Gastroesophageal sphincter (tissue), 4 donors: ENCODE measurements at regions not wholly inside any gene's neighbourhood (a gene's known extent, or its start where the extent isn't known, plus 50 kb on each side); places are given as distances from the start of the nearest gene placed in this dataset.

Source experiments
- ATAC-seq: fragments of 150-250 bp; one replicate; pipeline ENCODE4 v1.9.1; 2016; ENCODE audit warnings: mild to moderate bottlenecking, moderate library complexity
- H3K27ac ChIP-seq, 4 donors: fragments of 200-600 bp; sonication (generic) in 3 of 4; 1 replicate in 3 of 4; 2 replicates in 1 of 4; pipeline ENCODE4 v1.5.1; 2016 to 2019
- H3K27me3 ChIP-seq: fragments of 200-600 bp; sonication (generic); one replicate; pipeline ENCODE4 v1.5.1; 2019
- H3K36me3 ChIP-seq, 2 donors: fragments of 200-600 bp; sonication (generic); one replicate each; pipeline ENCODE4 v1.5.1; 2019; ENCODE audit warnings: control low read depth in 1 of 2
- H3K4me1 ChIP-seq, 3 donors: fragments of 200-600 bp; sonication (generic); 1 replicate in 2 of 3; 2 replicates in 1 of 3; pipeline ENCODE4 v1.5.1; 2016 to 2019; ENCODE audit warnings: control low read depth in 2 of 3
- H3K4me3 ChIP-seq, 2 donors: fragments of 200-600 bp; sonication (generic); one replicate each; pipeline ENCODE4 v1.5.1; 2019; ENCODE audit warnings: mild to moderate bottlenecking in 1 of 2, moderate library complexity in 1 of 2
- H3K9me3 ChIP-seq, 3 donors: fragments of 200-600 bp; sonication (generic); one replicate each; pipeline ENCODE4 v1.5.1; 2017 to 2019; ENCODE audit warnings: control low read depth in 2 of 3
- EP300 ChIP-seq: sonication (generic); formaldehyde crosslinking; IDR thresholded peaks from one replicate; pipeline ENCODE4 v1.6.1; 2017; ENCODE audit warnings: antibody characterized with exemption, mild to moderate bottlenecking
- POLR2A ChIP-seq, 2 donors: fragments of 450-650 bp; IDR thresholded peaks; one replicate each; pipeline ENCODE4 v1.6.1; 2017; ENCODE audit warnings: antibody characterized with exemption in 2 of 2, mild to moderate bottlenecking in 2 of 2, moderate library complexity in 1 of 2
- POLR2AphosphoS5 ChIP-seq: sonication (generic); formaldehyde crosslinking; IDR thresholded peaks from one replicate; pipeline ENCODE4 v1.6.1; 2017; ENCODE audit warnings: antibody characterized with exemption
- WGBS, 2 donors: methylation state at CpG; one replicate each; pipeline ENCODE4 v1.1.5; 2018; ENCODE audit warnings: low coverage in 1 of 2; 5-methylcytosine and 5-hydroxymethylcytosine counted together
- TF ChIP-seq, protein P1 (sequence below), 4 experiments: fragments of 200-600 bp in 2 of 4; fragments of 450-650 bp in 2 of 4; sonication (generic) in 1 of 4; IDR thresholded peaks; one replicate each; pipeline ENCODE4 v1.5.1; 2017 to 2019; ENCODE audit warnings: antibody characterized with exemption in 4 of 4, mild to moderate bottlenecking in 2 of 4, moderate library complexity in 2 of 4

- TF ChIP-seq, protein P1, sequence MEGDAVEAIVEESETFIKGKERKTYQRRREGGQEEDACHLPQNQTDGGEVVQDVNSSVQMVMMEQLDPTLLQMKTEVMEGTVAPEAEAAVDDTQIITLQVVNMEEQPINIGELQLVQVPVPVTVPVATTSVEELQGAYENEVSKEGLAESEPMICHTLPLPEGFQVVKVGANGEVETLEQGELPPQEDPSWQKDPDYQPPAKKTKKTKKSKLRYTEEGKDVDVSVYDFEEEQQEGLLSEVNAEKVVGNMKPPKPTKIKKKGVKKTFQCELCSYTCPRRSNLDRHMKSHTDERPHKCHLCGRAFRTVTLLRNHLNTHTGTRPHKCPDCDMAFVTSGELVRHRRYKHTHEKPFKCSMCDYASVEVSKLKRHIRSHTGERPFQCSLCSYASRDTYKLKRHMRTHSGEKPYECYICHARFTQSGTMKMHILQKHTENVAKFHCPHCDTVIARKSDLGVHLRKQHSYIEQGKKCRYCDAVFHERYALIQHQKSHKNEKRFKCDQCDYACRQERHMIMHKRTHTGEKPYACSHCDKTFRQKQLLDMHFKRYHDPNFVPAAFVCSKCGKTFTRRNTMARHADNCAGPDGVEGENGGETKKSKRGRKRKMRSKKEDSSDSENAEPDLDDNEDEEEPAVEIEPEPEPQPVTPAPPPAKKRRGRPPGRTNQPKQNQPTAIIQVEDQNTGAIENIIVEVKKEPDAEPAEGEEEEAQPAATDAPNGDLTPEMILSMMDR (IDR thresholded peaks at IDR 0.05): no peak
- TF ChIP-seq EP300 (no peak), POLR2A (IDR thresholded peaks at IDR 0.05) (no peak), POLR2AphosphoS5 (no peak)
- 65 to 77% methylated on average over 3 of the region's 3 CpGs for WGBS, 2 donors
- Histone ChIP-seq H3K27ac (no peak overlapping the region), H3K4me1 (no peaks in the 10 kb centered on the region), H3K4me3 (no peak overlapping the region), H3K36me3 (no peaks in the 10 kb centered on the region), H3K27me3 (no peaks in the 10 kb centered on the region), H3K9me3 (no peaks in the 10 kb centered on the region)
- no peak for ATAC-seq
These were observed 239.2 kb upstream of the DEFB112 start for GRCh38 chr6:50288881-50289280.

DNA sequence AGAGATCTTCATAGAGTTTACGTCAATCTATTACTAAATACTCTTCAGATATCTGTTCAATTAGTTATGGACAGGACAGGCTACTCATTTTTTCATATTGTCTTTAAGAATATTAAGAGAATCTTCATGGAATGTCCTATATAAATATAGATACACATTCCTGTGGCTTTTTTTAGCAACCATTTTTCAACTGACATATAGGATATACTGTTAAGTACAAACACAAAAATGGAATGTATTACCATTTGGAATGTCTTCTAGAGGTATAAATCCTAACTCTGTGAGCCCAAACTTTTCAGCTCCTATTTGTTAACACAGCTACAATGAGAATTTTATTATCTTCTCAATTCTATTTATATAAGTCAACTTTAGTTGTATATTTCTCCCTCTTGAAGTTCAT, 239.6 kb upstream of the DEFB112 start:
- no peak for ATAC-seq
- Histone ChIP-seq H3K27me3 (no peaks in the 10 kb centered on the region), H3K9me3 (no peaks in the 10 kb centered on the region), H3K4me3 (no peak overlapping the region), H3K4me1 (no peaks in the 10 kb centered on the region), H3K27ac (no peak overlapping the region), H3K36me3 (no peaks in the 10 kb centered on the region)
- 88 to 93% methylated on average over 1 of the region's 1 CpG for WGBS, 2 donors
- TF ChIP-seq, protein P1 (IDR thresholded peaks at IDR 0.05): no peak
- TF ChIP-seq POLR2A (IDR thresholded peaks at IDR 0.05): no peak
- TF ChIP-seq EP300: no peak
- no peak for TF ChIP-seq POLR2AphosphoS5

GRCh38 chr6:50301307-50301706, 251.6 kb upstream of the DEFB112 start:
- ATAC-seq: no peak
- 68 to 100% methylated on average over 1 to 2 of the region's 2 CpGs for WGBS, 2 donors
- peaks cover 0 to 7% (median 0%) of the 10 kb centered on the region in 3 donors for H3K9me3 ChIP-seq
- TF ChIP-seq, protein P1 (IDR thresholded peaks at IDR 0.05): no peak
- no peak for TF ChIP-seq POLR2A (IDR thresholded peaks at IDR 0.05)
- no peak for TF ChIP-seq EP300
- no peak for TF ChIP-seq POLR2AphosphoS5
- no peaks in the 10 kb centered on the region for H3K36me3 ChIP-seq
- no peak overlapping the region for H3K27ac ChIP-seq
- H3K27me3 ChIP-seq: no peaks in the 10 kb centered on the region
- H3K4me1 ChIP-seq: no peaks in the 10 kb centered on the region
- H3K4me3 ChIP-seq: no peak overlapping the region

DNA sequence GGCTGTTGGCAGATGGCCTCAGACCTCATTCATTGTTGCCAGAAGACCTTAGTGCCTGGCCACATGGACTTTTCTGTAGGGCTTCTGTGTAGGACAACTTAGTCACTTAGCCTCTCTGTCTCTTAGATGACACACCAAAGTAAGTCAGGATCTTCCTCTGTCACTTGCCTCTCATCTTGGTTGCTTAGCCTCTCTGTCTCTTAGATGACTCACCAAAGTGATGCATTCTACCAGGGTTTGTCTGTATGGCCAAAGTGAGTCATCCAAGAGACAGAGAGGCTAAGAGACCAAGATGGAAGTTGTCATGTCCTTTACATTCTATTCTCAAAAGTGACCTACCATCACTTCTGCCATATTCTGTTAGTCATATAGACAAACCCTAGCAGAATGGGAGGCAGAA, 255.9 kb upstream of the DEFB112 start:
- H3K4me1 ChIP-seq: no peaks in the 10 kb centered on the region
- TF ChIP-seq POLR2A (IDR thresholded peaks at IDR 0.05): no peak
- no peak for TF ChIP-seq POLR2AphosphoS5
- no peak for TF ChIP-seq EP300
- TF ChIP-seq, protein P1 (IDR thresholded peaks at IDR 0.05): no peak
- ATAC-seq: no peak
- no peak overlapping the region for H3K4me3 ChIP-seq
- no peak overlapping the region for H3K27ac ChIP-seq
- H3K36me3 ChIP-seq: no peaks in the 10 kb centered on the region
- H3K9me3 ChIP-seq: peaks cover 0 to 7% (median 0%) of the 10 kb centered on the region in 3 donors
- no peaks in the 10 kb centered on the region for H3K27me3 ChIP-seq

- ATAC-seq: no peak
- Histone ChIP-seq H3K9me3 (no peaks in the 10 kb centered on the region), H3K36me3 (no peaks in the 10 kb centered on the region), H3K27me3 (no peaks in the 10 kb centered on the region), H3K27ac (no peak overlapping the region), H3K4me3 (no peak overlapping the region), H3K4me1 (no peaks in the 10 kb centered on the region)
- TF ChIP-seq EP300 (no peak), POLR2A (IDR thresholded peaks at IDR 0.05) (no peak), POLR2AphosphoS5 (no peak)
- TF ChIP-seq, protein P1 (IDR thresholded peaks at IDR 0.05): no peak
These were observed 268.8 kb upstream of the DEFB112 start for GRCh38 chr6:50318536-50318935.
